DOHH2 (cell line): ENCODE measurements at regions not wholly inside any gene's neighbourhood (a gene's known extent, or its start where the extent isn't known, plus 50 kb on each side); places are given as distances from the start of the nearest gene placed in this dataset.

ENCODE experiments used
- H3F3A ChIP-seq: fragments of 200-600 bp; sonication (generic), shearing (Covaris generic); 2 replicates; pipeline ENCODE4 v1.6.0; 2016; ENCODE audit warnings: antibody characterized with exemption, mild to moderate bottlenecking; ENCODE audit not compliant: control insufficient read depth, insufficient read depth
- H3K27ac ChIP-seq: fragments of 200-600 bp; sonication (generic); 2 replicates; pipeline ENCODE4 v1.5.1; 2014; ENCODE audit warnings: low read depth, mild to moderate bottlenecking, low read length, moderate library complexity
- H3K27me3 ChIP-seq: fragments of 200-600 bp; sonication (generic); 2 replicates; pipeline ENCODE4 v1.6.1; 2014; ENCODE audit warnings: mild to moderate bottlenecking, low read length, mixed read lengths; ENCODE audit not compliant: control insufficient read depth
- H3K36me3 ChIP-seq: fragments of 200-600 bp; sonication (generic); 2 replicates; pipeline ENCODE4 v1.6.1; 2014; ENCODE audit warnings: mild to moderate bottlenecking, low read length, moderate library complexity, mixed read lengths; ENCODE audit not compliant: control insufficient read depth
- H3K4me1 ChIP-seq: fragments of 200-600 bp; sonication (generic); 2 replicates; pipeline ENCODE4 v1.6.1; 2014; ENCODE audit warnings: mild to moderate bottlenecking, low read length, mixed read lengths; ENCODE audit not compliant: control insufficient read depth
- H3K4me2 ChIP-seq: fragments of 200-600 bp; sonication (generic); 2 replicates; pipeline ENCODE4 v1.6.0; 2014; ENCODE audit warnings: mild to moderate bottlenecking, low read length, moderate library complexity
- H3K4me3 ChIP-seq: fragments of 200-600 bp; sonication (generic); 2 replicates; pipeline ENCODE4 v1.5.1; 2014; ENCODE audit warnings: mild to moderate bottlenecking, low read length, mixed read lengths
- H3K79me2 ChIP-seq: fragments of 200-600 bp; sonication (generic); 2 replicates; pipeline ENCODE4 v1.6.1; 2014; ENCODE audit warnings: mild to moderate bottlenecking, low read length, mixed read lengths; ENCODE audit not compliant: control insufficient read depth
- H3K9me2 ChIP-seq: fragments of 200-600 bp; sonication (generic); replicated peaks from 2 replicates; pipeline ENCODE4 v1.6.1; 2014; ENCODE audit warnings: mild to moderate bottlenecking, low read length, mixed read lengths; ENCODE audit not compliant: control insufficient read depth
- H3K9me3 ChIP-seq: fragments of 200-600 bp; sonication (generic); 2 replicates; pipeline ENCODE4 v1.6.1; 2014; ENCODE audit warnings: antibody characterized with exemption, low read length, mixed read lengths; ENCODE audit not compliant: control insufficient read depth, insufficient read depth
- H4K20me1 ChIP-seq: fragments of 200-600 bp; sonication (generic); 2 replicates; pipeline ENCODE4 v1.6.0; 2014; ENCODE audit warnings: low read depth, mild to moderate bottlenecking, antibody characterized with exemption, low read length, moderate library complexity; ENCODE audit not compliant: control insufficient read depth, insufficient read depth
- EZH2phosphoT487 ChIP-seq: fragments of 200-600 bp; sonication (generic); IDR thresholded peaks from 2 replicates; pipeline ENCODE4 v1.6.1; 2017; ENCODE audit warnings: borderline replicate concordance, mild to moderate bottlenecking, antibody characterized with exemption, low read length, moderate library complexity, mixed read lengths
- TF ChIP-seq, protein P1 (sequence below): fragments of 200-600 bp; sonication (generic); IDR thresholded peaks from one replicate; pipeline ENCODE4 v1.5.1; 2014; ENCODE audit warnings: antibody characterized with exemption, mild to moderate bottlenecking, low read depth, low read length; ENCODE audit not compliant: poor library complexity, severe bottlenecking

DNA sequence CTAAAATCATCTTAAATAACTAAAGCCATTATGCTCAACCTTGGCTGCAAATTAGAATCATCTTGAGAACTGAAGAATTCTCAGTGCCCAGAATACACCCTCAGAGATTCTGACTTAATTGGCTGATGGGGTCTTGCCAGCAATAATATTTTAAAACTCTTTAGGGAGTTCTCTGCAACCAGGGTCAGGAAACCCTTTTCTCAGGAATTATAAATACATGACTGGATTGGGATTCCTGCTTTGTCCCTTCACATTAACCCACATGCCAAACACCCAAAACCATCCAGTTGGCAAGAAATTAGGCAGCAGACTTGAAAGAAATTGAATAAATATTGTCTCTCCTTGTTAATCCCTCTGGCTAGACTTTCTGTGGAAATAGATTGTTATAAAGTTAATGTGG lies 482.3 kb upstream of the NECTIN3 start:
- H3K4me1 ChIP-seq = no peaks in the 10 kb centered on the region
- no peak overlapping the region for H3K4me3 ChIP-seq
- H3K27me3 ChIP-seq = no peaks in the 10 kb centered on the region
- H4K20me1 ChIP-seq = no peaks in the 10 kb centered on the region
- H3K4me2 ChIP-seq = no peak overlapping the region
- H3F3A ChIP-seq = no peaks in the 10 kb centered on the region
- no peaks in the 10 kb centered on the region for H3K9me3 ChIP-seq
- H3K27ac ChIP-seq = no peak overlapping the region
- no peaks in the 10 kb centered on the region for H3K9me2 ChIP-seq
- H3K36me3 ChIP-seq = no peaks in the 10 kb centered on the region
- no peak for TF ChIP-seq EZH2phosphoT487
- TF ChIP-seq, protein P1, sequence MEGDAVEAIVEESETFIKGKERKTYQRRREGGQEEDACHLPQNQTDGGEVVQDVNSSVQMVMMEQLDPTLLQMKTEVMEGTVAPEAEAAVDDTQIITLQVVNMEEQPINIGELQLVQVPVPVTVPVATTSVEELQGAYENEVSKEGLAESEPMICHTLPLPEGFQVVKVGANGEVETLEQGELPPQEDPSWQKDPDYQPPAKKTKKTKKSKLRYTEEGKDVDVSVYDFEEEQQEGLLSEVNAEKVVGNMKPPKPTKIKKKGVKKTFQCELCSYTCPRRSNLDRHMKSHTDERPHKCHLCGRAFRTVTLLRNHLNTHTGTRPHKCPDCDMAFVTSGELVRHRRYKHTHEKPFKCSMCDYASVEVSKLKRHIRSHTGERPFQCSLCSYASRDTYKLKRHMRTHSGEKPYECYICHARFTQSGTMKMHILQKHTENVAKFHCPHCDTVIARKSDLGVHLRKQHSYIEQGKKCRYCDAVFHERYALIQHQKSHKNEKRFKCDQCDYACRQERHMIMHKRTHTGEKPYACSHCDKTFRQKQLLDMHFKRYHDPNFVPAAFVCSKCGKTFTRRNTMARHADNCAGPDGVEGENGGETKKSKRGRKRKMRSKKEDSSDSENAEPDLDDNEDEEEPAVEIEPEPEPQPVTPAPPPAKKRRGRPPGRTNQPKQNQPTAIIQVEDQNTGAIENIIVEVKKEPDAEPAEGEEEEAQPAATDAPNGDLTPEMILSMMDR = no peak
- no peaks in the 10 kb centered on the region for H3K79me2 ChIP-seq

DNA sequence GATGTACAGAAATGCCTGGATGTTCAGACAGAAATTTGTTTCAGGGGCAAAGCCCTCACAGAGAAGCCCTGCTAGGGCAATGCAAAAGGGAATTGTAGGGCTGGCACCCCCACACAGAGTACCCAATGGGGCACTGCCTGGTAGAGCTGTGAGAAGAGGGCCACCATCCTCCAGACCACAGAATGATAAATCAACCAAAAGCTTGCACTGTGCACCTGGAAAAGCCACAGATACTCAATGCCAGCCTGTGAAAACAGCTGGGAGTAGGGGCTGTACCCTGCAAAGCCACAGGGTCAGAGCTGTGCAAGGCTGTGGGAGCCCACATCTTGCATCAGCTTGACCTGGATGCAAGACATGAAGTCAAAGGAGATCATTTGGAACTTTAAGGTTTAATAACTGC lies 477.9 kb upstream of the NECTIN3 start:
- no peaks in the 10 kb centered on the region for H3K9me2 ChIP-seq
- no peak overlapping the region for H3K4me3 ChIP-seq
- no peaks in the 10 kb centered on the region for H3K79me2 ChIP-seq
- no peaks in the 10 kb centered on the region for H3K27me3 ChIP-seq
- no peak overlapping the region for H3K27ac ChIP-seq
- no peaks in the 10 kb centered on the region for H3F3A ChIP-seq
- TF ChIP-seq EZH2phosphoT487 = no peak
- TF ChIP-seq, protein P1 = no peak
- H3K36me3 ChIP-seq = no peaks in the 10 kb centered on the region
- H3K9me3 ChIP-seq = no peaks in the 10 kb centered on the region
- H3K4me1 ChIP-seq = no peaks in the 10 kb centered on the region
- no peaks in the 10 kb centered on the region for H4K20me1 ChIP-seq
- H3K4me2 ChIP-seq = no peak overlapping the region

DNA sequence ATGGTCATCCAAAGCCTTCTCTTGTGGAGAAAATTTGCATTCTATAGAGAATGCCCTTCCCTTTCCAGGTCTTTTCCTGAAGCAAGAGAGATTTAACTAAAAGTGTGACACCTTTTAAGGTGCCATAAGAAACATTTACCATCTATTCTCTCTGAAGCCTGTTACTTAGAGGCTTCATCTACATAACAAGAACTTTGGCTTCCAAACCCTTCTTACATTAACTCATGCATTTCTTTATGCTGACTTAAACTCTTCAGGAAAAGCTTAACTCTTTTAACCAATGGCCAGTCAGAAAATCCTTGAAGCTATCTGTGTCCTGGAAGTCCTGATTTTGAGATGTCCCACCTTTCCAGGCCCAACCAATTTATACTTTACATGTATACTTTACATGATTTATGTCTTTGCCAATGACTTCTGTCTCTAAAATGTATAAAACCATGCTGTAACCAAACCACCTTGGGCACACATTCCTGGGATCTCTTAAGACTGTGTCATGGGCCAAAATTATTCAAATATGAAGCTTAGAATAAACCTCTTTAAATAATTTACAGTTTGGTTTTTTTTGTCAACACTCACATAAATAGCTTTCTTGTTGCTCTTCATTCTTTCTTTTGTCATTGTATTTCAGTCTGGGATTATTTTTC lies 472.6 kb upstream of the NECTIN3 start:
- no peaks in the 10 kb centered on the region for H3K4me1 ChIP-seq
- no peaks in the 10 kb centered on the region for H3K9me3 ChIP-seq
- H3K79me2 ChIP-seq = no peaks in the 10 kb centered on the region
- H3K27ac ChIP-seq = no peak overlapping the region
- no peaks in the 10 kb centered on the region for H3K36me3 ChIP-seq
- no peaks in the 10 kb centered on the region for H3K9me2 ChIP-seq
- H3K4me2 ChIP-seq = no peak overlapping the region
- no peak for TF ChIP-seq EZH2phosphoT487
- TF ChIP-seq, protein P1 = no peak
- no peaks in the 10 kb centered on the region for H3K27me3 ChIP-seq
- no peaks in the 10 kb centered on the region for H4K20me1 ChIP-seq
- no peaks in the 10 kb centered on the region for H3F3A ChIP-seq
- no peak overlapping the region for H3K4me3 ChIP-seq
